HepG2 (cell line): ENCODE measurements at regions not wholly inside any gene's neighbourhood (a gene's known extent, or its start where the extent isn't known, plus 50 kb on each side); places are given as distances from the start of the nearest gene placed in this dataset.

Experiments
- ATAC-seq: fragments of 200-7000 bp; cut with Tn5 transposase; 3 replicates; pipeline ENCODE4 v1.9.1; 2020; ENCODE audit warnings: mild to moderate bottlenecking, moderate library complexity
- BruUV-seq: library from RNA; stranded (reverse); fragments of 400-500 nt; replicated peaks from 2 replicates; lab custom pipeline; 2021; lab: Mats Ljungman, UMichigan
- CTCF ChIA-PET: fragments of 300-600 bp; formaldehyde crosslinking; extraction: SDS; loops from one replicate; lab custom pipeline; 2021; ENCODE audit warnings: low total read pairs, inconsistent platforms, low intra/inter-chr PET ratio; lab: Yijun Ruan, JAX
- POLR2A ChIA-PET: fragments of 350-600 bp; sonication (Branson Sonifier 250); formaldehyde crosslinking; loops from one replicate; lab custom pipeline; 2020; ENCODE audit warnings: antibody characterized with exemption, inconsistent platforms; lab: Yijun Ruan, JAX
- DNase-seq: peaks from one replicate; pipeline ENCODE4 v3.0.0-alpha.2; 2015; ENCODE audit warnings: low spot score
- FAIRE-seq: peaks from 3 replicates; lab custom pipeline; 2011; peaks lifted over from hg19 to GRCh38; lab: Jason Lieb, UNC
- H2AFZ ChIP-seq: one replicate; pipeline ENCODE4 v1.6.1; 2011; ENCODE audit warnings: low read length, inconsistent platforms
- H3K27ac ChIP-seq: fragments of 300-600 bp; 3 replicates; pipeline ENCODE4 v1.8.0; 2011; ENCODE audit warnings: mixed run types, mild to moderate bottlenecking, mixed read lengths, low read length, inconsistent platforms; ENCODE audit not compliant: insufficient read depth; ENCODE audit errors: extremely low read length
- H3K27me3 ChIP-seq, 2 experiments: fragments of 200-600 bp in 1 of 2; 2 replicates in 1 of 2; 3 replicates in 1 of 2; pipeline versions ENCODE4 v1.6.0 to v1.8.0; 2011; ENCODE audit warnings: low read length in 2 of 2, mild to moderate bottlenecking in 2 of 2, moderate library complexity in 2 of 2, inconsistent platforms in 1 of 2; ENCODE audit not compliant: insufficient read depth in 2 of 2, control insufficient read depth in 1 of 2
- H3K36me3 ChIP-seq, 2 experiments: fragments of 200-600 bp in 1 of 2; replicated peaks in 1 of 2; 2 replicates in 1 of 2; 3 replicates in 1 of 2; pipeline versions ENCODE4 v1.5.1 to v1.8.0; 2011; ENCODE audit warnings: low read length in 2 of 2, inconsistent platforms in 1 of 2; ENCODE audit not compliant: insufficient read depth in 2 of 2, control insufficient read depth in 1 of 2
- H3K4me1 ChIP-seq: 2 replicates; pipeline ENCODE4 v1.5.1; 2012; ENCODE audit warnings: low read length, inconsistent platforms; ENCODE audit not compliant: insufficient read depth
- H3K4me2 ChIP-seq: 2 replicates; pipeline ENCODE4 v1.6.0; 2011; ENCODE audit warnings: low read depth, low read length, inconsistent platforms
- H3K4me3 ChIP-seq, 3 experiments: fragments of 200-600 bp in 1 of 3; sonication (generic), shearing (Covaris generic) in 1 of 3; replicated peaks in 1 of 3; 2 replicates each; pipeline ENCODE4 v1.5.1; 2011 to 2016; ENCODE audit warnings: low read length in 3 of 3, inconsistent platforms in 2 of 3, low read depth in 2 of 3, mild to moderate bottlenecking in 2 of 3, control low read depth in 1 of 3, mixed read lengths in 1 of 3; ENCODE audit not compliant: insufficient read depth in 1 of 3
- H3K79me2 ChIP-seq: one replicate; pipeline ENCODE4 v1.6.1; 2011; ENCODE audit warnings: low read length, inconsistent platforms; ENCODE audit not compliant: insufficient read depth
- H3K9ac ChIP-seq: 2 replicates; pipeline ENCODE4 v1.6.0; 2011; ENCODE audit warnings: mild to moderate bottlenecking, low read depth, low read length, inconsistent platforms; ENCODE audit not compliant: insufficient read depth
- H3K9me3 ChIP-seq: 2 replicates; pipeline ENCODE4 v1.5.1; 2012; ENCODE audit warnings: mild to moderate bottlenecking, low read length
- H4K20me1 ChIP-seq: 2 replicates; pipeline ENCODE4 v1.6.0; 2011; ENCODE audit warnings: inconsistent platforms, mild to moderate bottlenecking, low read length, moderate library complexity; ENCODE audit not compliant: insufficient read depth
- FLYWCH1 ChIP-seq: sonication (generic); formaldehyde crosslinking; IDR thresholded peaks from 2 replicates; pipeline ENCODE4 v1.8.1; 2023; ENCODE audit warnings: mild to moderate bottlenecking, missing genetic modification reagents
- HMG20A ChIP-seq: IDR thresholded peaks from 2 replicates; pipeline ENCODE4 v1.6.1; 2016; ENCODE audit warnings: borderline replicate concordance
- JARID2 ChIP-seq: sonication (generic); formaldehyde crosslinking; IDR thresholded peaks from 2 replicates; pipeline ENCODE4 v1.8.1; 2023; ENCODE audit warnings: missing genetic modification reagents, inconsistent platforms; ENCODE audit not compliant: insufficient replicate concordance
- JUNB ChIP-seq: sonication (generic); formaldehyde crosslinking; IDR thresholded peaks from 2 replicates; pipeline ENCODE4 v1.8.0; 2022; ENCODE audit warnings: missing genetic modification reagents, mild to moderate bottlenecking, borderline replicate concordance
- NFE2 ChIP-seq: sonication (generic); formaldehyde crosslinking; IDR thresholded peaks from 2 replicates; pipeline ENCODE4 v1.4.0; 2020; ENCODE audit warnings: missing genetic modification reagents
- RNF219 ChIP-seq: sonication (generic); formaldehyde crosslinking; IDR thresholded peaks from 2 replicates; pipeline ENCODE4 v1.5.0; 2020; ENCODE audit warnings: mild to moderate bottlenecking, missing genetic modification reagents
- RXRB ChIP-seq: IDR thresholded peaks from 2 replicates; pipeline ENCODE4 v1.6.1; 2016; ENCODE audit warnings: borderline replicate concordance, missing genetic modification reagents, missing compliant biosample characterization
- ZC3H13 ChIP-seq: sonication (generic); formaldehyde crosslinking; IDR thresholded peaks from 2 replicates; pipeline ENCODE4 v1.8.1; 2023; ENCODE audit warnings: mild to moderate bottlenecking, missing genetic modification reagents, moderate library complexity
- ZIK1 ChIP-seq: sonication (generic); formaldehyde crosslinking; IDR thresholded peaks from 2 replicates; pipeline ENCODE4 v1.5.0; 2020; ENCODE audit warnings: mild to moderate bottlenecking, low read depth, missing genetic modification reagents, borderline replicate concordance
- ZKSCAN8 ChIP-seq: IDR thresholded peaks from 2 replicates; pipeline ENCODE4 v1.6.1; 2016; ENCODE audit warnings: borderline replicate concordance, missing genetic modification reagents, missing compliant biosample characterization
- ZNF326 ChIP-seq: sonication (generic); formaldehyde crosslinking; IDR thresholded peaks from 2 replicates; pipeline ENCODE4 v1.4.0; 2020; ENCODE audit warnings: missing genetic modification reagents, borderline replicate concordance
- ZNF333 ChIP-seq: sonication (generic); formaldehyde crosslinking; IDR thresholded peaks from 2 replicates; pipeline ENCODE4 v1.4.0; 2020; ENCODE audit warnings: mild to moderate bottlenecking, missing genetic modification reagents, borderline replicate concordance
- ZNF496 ChIP-seq: sonication (generic); formaldehyde crosslinking; IDR thresholded peaks from 2 replicates; pipeline ENCODE4 v1.8.1; 2023; ENCODE audit warnings: mild to moderate bottlenecking, moderate library complexity, missing genetic modification reagents; ENCODE audit not compliant: insufficient replicate concordance
- ZNF674 ChIP-seq: sonication (generic); formaldehyde crosslinking; IDR thresholded peaks from 2 replicates; pipeline ENCODE4 v1.5.0; 2020; ENCODE audit warnings: low read depth, mild to moderate bottlenecking, missing genetic modification reagents
- ZNF704 ChIP-seq: sonication (generic); formaldehyde crosslinking; IDR thresholded peaks from 2 replicates; pipeline ENCODE4 v1.8.1; 2023; ENCODE audit warnings: mild to moderate bottlenecking, inconsistent platforms, moderate library complexity, missing genetic modification reagents, borderline replicate concordance
- ZNF792 ChIP-seq: IDR thresholded peaks from 2 replicates; pipeline ENCODE4 v1.6.1; 2016
- ZSCAN29 ChIP-seq: sonication (generic); formaldehyde crosslinking; conservative IDR thresholded peaks from 2 replicates; pipeline ENCODE4 v1.4.0; 2020; ENCODE audit warnings: mild to moderate bottlenecking, missing genetic modification reagents
- WGBS: methylation state at CpG from one replicate; pipeline ENCODE4 v1.1.6; 2017; ENCODE audit warnings: low lambda C conversion rate; 5-methylcytosine and 5-hydroxymethylcytosine counted together
- in situ Hi-C: cut with HindIII; loops from 2 replicates; pipeline ENCODE4 v1.10.0; 2017; ENCODE audit warnings: low pct_unique_long_range_greater_than_20kb; ENCODE audit not compliant: extremely low pct_ligation_motif_present
- intact Hi-C: fragments of 100-400 bp; cut with micrococcal nuclease; formaldehyde crosslinking; loops from one replicate; pipeline ENCODE4 v1.10.0; 2022; ENCODE audit not compliant: unreplicated experiment

DNA sequence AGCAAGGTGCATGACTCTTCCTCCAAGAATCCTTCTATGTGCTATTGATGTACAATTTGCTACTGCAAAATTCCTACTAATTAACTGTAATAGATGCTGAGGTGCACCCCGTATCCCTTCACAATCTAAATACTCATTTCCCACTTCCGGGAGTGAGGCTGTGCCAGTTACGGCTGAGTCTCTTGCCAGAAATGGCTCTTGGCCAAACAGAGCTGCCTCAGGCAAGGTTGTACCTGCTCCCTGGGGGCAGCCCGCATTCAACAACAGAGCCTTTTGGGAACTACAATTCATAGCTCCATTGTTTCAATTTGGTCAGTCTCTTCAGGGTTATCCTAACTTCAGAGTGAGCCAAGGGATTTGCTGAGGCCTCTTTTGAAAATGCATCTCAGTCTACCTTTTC is 789.8 kb upstream of the MAP3K7 start:
- no peak overlapping the region for H3K4me2 ChIP-seq
- in situ Hi-C loops, result no loop called here
- TF ChIP-seq ZKSCAN8 (CRISPR knock-in tag) (no peak), NFE2 (CRISPR knock-in tag) (no peak), HMG20A (CRISPR knock-in tag) (no peak), FLYWCH1 (CRISPR knock-in tag) (no peak), JARID2 (CRISPR knock-in tag) (no peak)
- TF ChIP-seq, all 625 proteins: peak for 0
- WGBS, result 0% methylated on average over 3 of the region's 4 CpGs
- Histone ChIP-seq H3K9ac (no peak overlapping the region), H3K27ac (no peak overlapping the region), H3K27me3 (no peaks in the 10 kb centered on the region), H3K4me3 (no peak overlapping the region), H3K79me2 (no peaks in the 10 kb centered on the region), H3K9me3 (no peaks in the 10 kb centered on the region), H2AFZ (no peak overlapping the region), H3K4me1 (no peaks in the 10 kb centered on the region), H4K20me1 (no peaks in the 10 kb centered on the region), H3K36me3 (no peaks in the 10 kb centered on the region)
- DNase-seq (no peak), FAIRE-seq (no peak), ATAC-seq (no peak)
- intact Hi-C loops, result no loop called here
- ChIA-PET CTCF (no interaction called here), POLR2A (no interaction called here)
- no TSS peak for BruUV-seq

DNA sequence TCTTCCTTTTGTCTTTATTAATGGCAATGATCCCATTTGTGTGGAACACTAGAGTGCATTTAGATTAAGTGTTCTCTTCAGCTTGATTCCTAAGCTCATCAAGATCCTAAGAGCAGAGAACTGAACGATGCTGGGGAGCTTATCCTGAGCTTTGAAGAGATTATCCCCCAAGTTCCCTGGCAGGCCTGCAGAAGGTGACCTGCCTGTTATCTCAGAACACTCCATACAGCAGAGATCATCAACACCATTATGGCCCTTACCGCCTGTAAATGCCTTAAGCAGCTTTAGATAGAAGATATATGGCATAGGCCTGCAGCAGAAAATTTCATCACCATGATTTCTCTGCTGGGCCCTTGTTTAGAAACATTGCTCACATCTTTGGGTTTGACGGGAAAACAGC is 779.9 kb upstream of the MAP3K7 start:
- peaks cover 7% of the 10 kb centered on the region; the same call in 1 of the 2 replicates for H3K9me3 ChIP-seq
- DNase-seq (no peak), FAIRE-seq (no peak), ATAC-seq (no peak)
- ChIA-PET CTCF (no interaction called here), POLR2A (no interaction called here)
- no peak overlapping the region for H2AFZ ChIP-seq
- no peaks in the 10 kb centered on the region for H3K4me1 ChIP-seq
- H3K4me2 ChIP-seq, result no peak overlapping the region
- H4K20me1 ChIP-seq, result no peaks in the 10 kb centered on the region
- intact Hi-C loops, result no loop called here
- no TSS peak for BruUV-seq
- no peak overlapping the region for H3K9ac ChIP-seq
- H3K27ac ChIP-seq, result no peak overlapping the region
- no peak overlapping the region for H3K4me3 ChIP-seq
- H3K27me3 ChIP-seq, result no peaks in the 10 kb centered on the region
- 0% methylated on average over 2 of the region's 3 CpGs for WGBS
- in situ Hi-C loops, result no loop called here
- no peaks in the 10 kb centered on the region for H3K36me3 ChIP-seq
- H3K79me2 ChIP-seq, result no peaks in the 10 kb centered on the region
- TF ChIP-seq JUNB (no peak), ZNF496 (CRISPR knock-in tag) (no peak), ZNF704 (no peak), ZC3H13 (CRISPR knock-in tag) (no peak), ZNF792 (no peak), ZSCAN29 (CRISPR knock-in tag) (no peak), RXRB (CRISPR knock-in tag) (no peak), ZNF674 (no peak), ZNF326 (CRISPR knock-in tag) (no peak), ZIK1 (no peak), ZNF333 (CRISPR knock-in tag) (no peak), RNF219 (CRISPR knock-in tag) (no peak)
